ENCODE measurements at regions not wholly inside any gene's neighbourhood (a gene's known extent, or its start where the extent isn't known, plus 50 kb on each side); places are given as distances from the start of the nearest gene placed in this dataset.

GRCh38 chr1:79193211-79194079, 186.9 kb upstream of the ADGRL4 start:
- H3K27me3 ChIP-seq (ENCODE audit: control insufficient read depth in 3 of 3, insufficient read depth in 3 of 3, low read length in 2 of 3), result no peaks in the 10 kb centered on the region
- H3K4me1 ChIP-seq (ENCODE audit: control insufficient read depth in 5 of 5, insufficient read depth in 5 of 5, low read length in 5 of 5), result peaks cover 0 to 3% (median 0%) of the 10 kb centered on the region in 5 donors
- no peak overlapping the region for H3K9ac ChIP-seq (ENCODE audit: insufficient read depth in 1 of 2, low read length in 2 of 2)
- no peaks in the 10 kb centered on the region for H3K36me3 ChIP-seq (ENCODE audit: control insufficient read depth in 4 of 4, insufficient read depth in 4 of 4, low read length in 4 of 4)
- H3K27ac ChIP-seq (ENCODE audit: low read depth in 1 of 2, low read length in 1 of 2), result no peak overlapping the region
- H3K9me3 ChIP-seq (ENCODE audit: control insufficient read depth in 4 of 4, insufficient read depth in 3 of 4, low read length in 3 of 4), result no peaks in the 10 kb centered on the region
- DNase-seq, result peak in 2 of 3 donors; percentile 36 to 46
- ATAC-seq (ENCODE audit: insufficient read depth, low FRiP score), result peak; percentile 49
- WGBS, 2 donors, result 20 to 28% methylated on average over 7 of the region's 7 CpGs
- no peak for TF ChIP-seq CTCF (IDR thresholded peaks at IDR 0.05; ENCODE audit: control extremely low read depth, extremely low read depth)
- no peak overlapping the region for H3K4me3 ChIP-seq

GRCh38 chr1:79190074-79190473, 183.5 kb upstream of the ADGRL4 start:
- H3K9me3 ChIP-seq (ENCODE audit: control insufficient read depth in 4 of 4, insufficient read depth in 3 of 4, low read length in 3 of 4), result no peaks in the 10 kb centered on the region
- no peak overlapping the region for H3K9ac ChIP-seq (ENCODE audit: insufficient read depth in 1 of 2, low read length in 2 of 2)
- H3K27me3 ChIP-seq (ENCODE audit: control insufficient read depth in 3 of 3, insufficient read depth in 3 of 3, low read length in 2 of 3), result no peaks in the 10 kb centered on the region
- DNase-seq (peak in 1 of 3 donors; percentile 11), ATAC-seq (ENCODE audit: insufficient read depth, low FRiP score) (no peak)
- TF ChIP-seq CTCF (IDR thresholded peaks at IDR 0.05; ENCODE audit: control extremely low read depth, extremely low read depth), result no peak
- peaks cover 0 to 3% (median 0%) of the 10 kb centered on the region in 5 donors for H3K4me1 ChIP-seq (ENCODE audit: control insufficient read depth in 5 of 5, insufficient read depth in 5 of 5, low read length in 5 of 5)
- H3K36me3 ChIP-seq (ENCODE audit: control insufficient read depth in 4 of 4, insufficient read depth in 4 of 4, low read length in 4 of 4), result no peaks in the 10 kb centered on the region
- WGBS, 2 donors, result 70 to 84% methylated on average over 1 of the region's 1 CpG
- no peak overlapping the region for H3K27ac ChIP-seq (ENCODE audit: low read depth in 1 of 2, low read length in 1 of 2)
- H3K4me3 ChIP-seq, result no peak overlapping the region

- Histone ChIP-seq H3K4me3 (no peak overlapping the region), H3K36me3 (ENCODE audit: control insufficient read depth in 4 of 4, insufficient read depth in 4 of 4, low read length in 4 of 4) (no peaks in the 10 kb centered on the region), H3K27me3 (ENCODE audit: control insufficient read depth in 3 of 3, insufficient read depth in 3 of 3, low read length in 2 of 3) (no peaks in the 10 kb centered on the region), H3K4me1 (ENCODE audit: control insufficient read depth in 5 of 5, insufficient read depth in 5 of 5, low read length in 5 of 5) (peaks cover 0 to 1% (median 0%) of the 10 kb centered on the region in 5 donors), H3K9me3 (ENCODE audit: control insufficient read depth in 4 of 4, insufficient read depth in 3 of 4, low read length in 3 of 4) (no peaks in the 10 kb centered on the region), H3K27ac (ENCODE audit: low read depth in 1 of 2, low read length in 1 of 2) (no peak overlapping the region), H3K9ac (ENCODE audit: insufficient read depth in 1 of 2, low read length in 2 of 2) (no peak overlapping the region)
- TF ChIP-seq CTCF (IDR thresholded peaks at IDR 0.05; ENCODE audit: control extremely low read depth, extremely low read depth), result no peak
- ATAC-seq (ENCODE audit: insufficient read depth, low FRiP score) (no peak), DNase-seq (peak in 2 of 3 donors; percentile 19 to 29)
- WGBS, 2 donors, result 49 to 60% methylated on average over 2 of the region's 2 CpGs
Measured at GRCh38 chr1:79188337-79188736, 181.8 kb upstream of the ADGRL4 start.

All from lung (tissue), 11 donors.